Panc1 (cell line): ENCODE measurements at regions not wholly inside any gene's neighbourhood (a gene's known extent, or its start where the extent isn't known, plus 50 kb on each side); places are given as distances from the start of the nearest gene placed in this dataset.

Experiments used
- ATAC-seq: fragments of 200-7000 bp; cut with Tn5 transposase; 2 replicates; pipeline ENCODE4 v1.9.1; 2020; ENCODE audit warnings: mild to moderate bottlenecking, moderate library complexity
- BruUV-seq: library from RNA; stranded (reverse); fragments of 400-500 nt; replicated peaks from 2 replicates; lab custom pipeline; 2021; lab: Mats Ljungman, UMichigan
- CTCF ChIA-PET: fragments of 300-600 bp; sonication (Branson Sonifier 250); formaldehyde crosslinking; loops from one replicate; lab custom pipeline; 2022; ENCODE audit warnings: antibody characterized with exemption; lab: Charles Lee
- POLR2A ChIA-PET: fragments of 300-600 bp; sonication (Branson Sonifier 250); formaldehyde crosslinking; loops from one replicate; lab custom pipeline; 2022; ENCODE audit warnings: antibody characterized with exemption; lab: Charles Lee
- DNase-seq: peaks from one replicate; pipeline ENCODE4 v3.0.0-alpha.2; 2010; ENCODE audit warnings: low read depth, low spot score
- H3K27ac ChIP-seq: 2 replicates; pipeline ENCODE4 v1.5.1; 2011; ENCODE audit warnings: mild to moderate bottlenecking, low read length, inconsistent platforms
- H3K27me3 ChIP-seq: fragments of 200-500 bp; sonication (Bioruptor generic); 2 replicates; pipeline ENCODE4 v1.6.0; 2014; ENCODE audit warnings: low read length, inconsistent platforms; ENCODE audit not compliant: control insufficient read depth, insufficient read depth
- H3K36me3 ChIP-seq: fragments of 200-500 bp; sonication (Bioruptor generic); 2 replicates; pipeline ENCODE4 v1.5.1; 2014; ENCODE audit warnings: inconsistent platforms, mild to moderate bottlenecking, low read length, moderate library complexity; ENCODE audit not compliant: control insufficient read depth, insufficient read depth
- H3K4me1 ChIP-seq: 2 replicates; pipeline ENCODE4 v1.5.1; 2011; ENCODE audit warnings: inconsistent platforms, mild to moderate bottlenecking, low read length, moderate library complexity; ENCODE audit not compliant: control insufficient read depth, insufficient read depth
- H3K4me3 ChIP-seq, 2 experiments: 2 replicates each; pipeline ENCODE4 v1.5.1; 2011 to 2012; ENCODE audit warnings: low read depth in 2 of 2, low read length in 2 of 2, mild to moderate bottlenecking in 2 of 2, inconsistent platforms in 1 of 2, moderate library complexity in 1 of 2
- H3K9me3 ChIP-seq: fragments of 200-500 bp; sonication (Bioruptor generic); 2 replicates; pipeline ENCODE4 v1.5.1; 2014; ENCODE audit warnings: low read depth, mild to moderate bottlenecking, inconsistent platforms, low read length, moderate library complexity; ENCODE audit not compliant: control insufficient read depth, insufficient read depth
- POLR2AphosphoS5 ChIP-seq: IDR thresholded peaks from 2 replicates; pipeline ENCODE4 v1.6.1; 2012; ENCODE audit warnings: mild to moderate bottlenecking, low read depth, low read length, moderate library complexity
- SIN3A ChIP-seq: IDR thresholded peaks from 2 replicates; pipeline ENCODE4 v1.6.1; 2012; ENCODE audit warnings: low read depth, mild to moderate bottlenecking, low read length, moderate library complexity, borderline replicate concordance; ENCODE audit not compliant: insufficient read depth
- TCF7L2 ChIP-seq: IDR thresholded peaks from 2 replicates; pipeline ENCODE4 v1.6.1; 2011; ENCODE audit warnings: mild to moderate bottlenecking, low read depth, low read length, inconsistent platforms
- in situ Hi-C: cut with HindIII; loops from 2 replicates; pipeline ENCODE4 v1.10.0; 2016; ENCODE audit warnings: low sequenced_read_pairs, low pct_unique_long_range_greater_than_20kb
- intact Hi-C: fragments of 100-400 bp; cut with micrococcal nuclease; formaldehyde crosslinking; loops from one replicate; pipeline ENCODE4 v1.10.0; 2022; ENCODE audit not compliant: unreplicated experiment
- TF ChIP-seq, protein P1 (sequence below), 2 experiments: IDR thresholded peaks; 2 replicates each; pipeline ENCODE4 v1.6.1; 2011 to 2012; ENCODE audit warnings: low read depth in 2 of 2, control low read depth in 1 of 2, low read length in 1 of 2, mild to moderate bottlenecking in 1 of 2, moderate library complexity in 1 of 2; ENCODE audit not compliant: insufficient read depth in 1 of 2
- TF ChIP-seq, protein P2 (sequence below): fragments of 450-650 bp; IDR thresholded peaks from 2 replicates; pipeline ENCODE4 v1.5.1; 2017; ENCODE audit warnings: mild to moderate bottlenecking

DNA sequence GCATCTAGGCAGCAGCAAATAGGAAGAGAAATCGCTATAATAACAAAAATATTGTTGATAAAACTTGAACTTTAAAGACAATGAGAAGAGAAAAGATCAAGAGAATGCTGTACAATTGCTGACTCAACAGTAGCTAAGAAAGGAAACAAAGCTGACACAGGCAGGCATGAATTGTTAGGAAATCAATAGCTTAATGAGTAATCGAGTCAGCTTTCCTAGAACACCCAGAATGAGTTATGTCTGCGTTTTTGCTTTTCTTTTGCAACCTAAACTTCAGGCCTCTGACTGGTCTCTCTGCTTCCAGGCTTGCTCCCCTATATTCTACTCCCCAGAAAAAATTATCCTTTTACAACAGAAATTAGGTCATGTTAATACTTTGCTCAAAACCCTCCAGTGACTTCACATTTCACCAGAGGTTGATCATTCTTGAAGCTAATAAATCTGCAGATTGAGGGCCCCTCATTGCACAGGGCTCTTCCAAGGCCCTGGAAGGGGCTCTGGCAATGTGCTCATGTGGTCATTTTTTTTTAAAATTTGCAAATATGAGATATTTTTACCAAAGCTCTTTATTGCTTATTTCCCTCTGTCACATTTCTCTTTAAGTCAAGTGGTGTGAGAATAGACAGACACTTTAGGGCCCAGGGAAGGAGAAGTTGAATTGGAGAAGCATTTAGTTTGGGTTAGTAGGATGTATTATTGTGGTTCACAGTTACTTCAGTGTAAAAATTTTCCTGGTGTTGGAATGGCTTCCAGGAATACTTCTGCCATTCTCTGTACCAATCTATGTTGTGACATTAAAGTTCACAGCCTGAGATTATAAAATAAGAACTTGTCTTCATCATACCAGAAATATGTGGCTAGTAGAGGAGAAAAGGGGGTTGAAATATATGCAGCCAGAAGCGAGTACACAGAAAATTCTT lies 116.3 kb downstream of the TMCO5A start:
- POLR2A ChIA-PET, result no interaction called here
- TF ChIP-seq POLR2AphosphoS5, result no peak
- TF ChIP-seq, protein P1, sequence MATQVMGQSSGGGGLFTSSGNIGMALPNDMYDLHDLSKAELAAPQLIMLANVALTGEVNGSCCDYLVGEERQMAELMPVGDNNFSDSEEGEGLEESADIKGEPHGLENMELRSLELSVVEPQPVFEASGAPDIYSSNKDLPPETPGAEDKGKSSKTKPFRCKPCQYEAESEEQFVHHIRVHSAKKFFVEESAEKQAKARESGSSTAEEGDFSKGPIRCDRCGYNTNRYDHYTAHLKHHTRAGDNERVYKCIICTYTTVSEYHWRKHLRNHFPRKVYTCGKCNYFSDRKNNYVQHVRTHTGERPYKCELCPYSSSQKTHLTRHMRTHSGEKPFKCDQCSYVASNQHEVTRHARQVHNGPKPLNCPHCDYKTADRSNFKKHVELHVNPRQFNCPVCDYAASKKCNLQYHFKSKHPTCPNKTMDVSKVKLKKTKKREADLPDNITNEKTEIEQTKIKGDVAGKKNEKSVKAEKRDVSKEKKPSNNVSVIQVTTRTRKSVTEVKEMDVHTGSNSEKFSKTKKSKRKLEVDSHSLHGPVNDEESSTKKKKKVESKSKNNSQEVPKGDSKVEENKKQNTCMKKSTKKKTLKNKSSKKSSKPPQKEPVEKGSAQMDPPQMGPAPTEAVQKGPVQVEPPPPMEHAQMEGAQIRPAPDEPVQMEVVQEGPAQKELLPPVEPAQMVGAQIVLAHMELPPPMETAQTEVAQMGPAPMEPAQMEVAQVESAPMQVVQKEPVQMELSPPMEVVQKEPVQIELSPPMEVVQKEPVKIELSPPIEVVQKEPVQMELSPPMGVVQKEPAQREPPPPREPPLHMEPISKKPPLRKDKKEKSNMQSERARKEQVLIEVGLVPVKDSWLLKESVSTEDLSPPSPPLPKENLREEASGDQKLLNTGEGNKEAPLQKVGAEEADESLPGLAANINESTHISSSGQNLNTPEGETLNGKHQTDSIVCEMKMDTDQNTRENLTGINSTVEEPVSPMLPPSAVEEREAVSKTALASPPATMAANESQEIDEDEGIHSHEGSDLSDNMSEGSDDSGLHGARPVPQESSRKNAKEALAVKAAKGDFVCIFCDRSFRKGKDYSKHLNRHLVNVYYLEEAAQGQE (IDR thresholded peaks at IDR 0.05; ENCODE audit: insufficient read depth in 1 of 2, low read depth in 2 of 2, low read length in 1 of 2), result no peak
- TF ChIP-seq, protein P2, sequence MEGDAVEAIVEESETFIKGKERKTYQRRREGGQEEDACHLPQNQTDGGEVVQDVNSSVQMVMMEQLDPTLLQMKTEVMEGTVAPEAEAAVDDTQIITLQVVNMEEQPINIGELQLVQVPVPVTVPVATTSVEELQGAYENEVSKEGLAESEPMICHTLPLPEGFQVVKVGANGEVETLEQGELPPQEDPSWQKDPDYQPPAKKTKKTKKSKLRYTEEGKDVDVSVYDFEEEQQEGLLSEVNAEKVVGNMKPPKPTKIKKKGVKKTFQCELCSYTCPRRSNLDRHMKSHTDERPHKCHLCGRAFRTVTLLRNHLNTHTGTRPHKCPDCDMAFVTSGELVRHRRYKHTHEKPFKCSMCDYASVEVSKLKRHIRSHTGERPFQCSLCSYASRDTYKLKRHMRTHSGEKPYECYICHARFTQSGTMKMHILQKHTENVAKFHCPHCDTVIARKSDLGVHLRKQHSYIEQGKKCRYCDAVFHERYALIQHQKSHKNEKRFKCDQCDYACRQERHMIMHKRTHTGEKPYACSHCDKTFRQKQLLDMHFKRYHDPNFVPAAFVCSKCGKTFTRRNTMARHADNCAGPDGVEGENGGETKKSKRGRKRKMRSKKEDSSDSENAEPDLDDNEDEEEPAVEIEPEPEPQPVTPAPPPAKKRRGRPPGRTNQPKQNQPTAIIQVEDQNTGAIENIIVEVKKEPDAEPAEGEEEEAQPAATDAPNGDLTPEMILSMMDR, result no peak
- TF ChIP-seq TCF7L2, result no peak
- TF ChIP-seq SIN3A, result no peak
- in situ Hi-C loops, result no loop called here
- H3K9me3 ChIP-seq, result no peaks in the 10 kb centered on the region
- intact Hi-C loops, result no loop called here
- no peak overlapping the region for H3K4me3 ChIP-seq
- H3K27me3 ChIP-seq, result no peaks in the 10 kb centered on the region
- no peak overlapping the region for H3K27ac ChIP-seq
- BruUV-seq, result no TSS peak
- CTCF ChIA-PET, result no interaction called here
- ATAC-seq (no peak), DNase-seq (no peak)
- no peaks in the 10 kb centered on the region for H3K4me1 ChIP-seq
- H3K36me3 ChIP-seq, result no peaks in the 10 kb centered on the region

DNA sequence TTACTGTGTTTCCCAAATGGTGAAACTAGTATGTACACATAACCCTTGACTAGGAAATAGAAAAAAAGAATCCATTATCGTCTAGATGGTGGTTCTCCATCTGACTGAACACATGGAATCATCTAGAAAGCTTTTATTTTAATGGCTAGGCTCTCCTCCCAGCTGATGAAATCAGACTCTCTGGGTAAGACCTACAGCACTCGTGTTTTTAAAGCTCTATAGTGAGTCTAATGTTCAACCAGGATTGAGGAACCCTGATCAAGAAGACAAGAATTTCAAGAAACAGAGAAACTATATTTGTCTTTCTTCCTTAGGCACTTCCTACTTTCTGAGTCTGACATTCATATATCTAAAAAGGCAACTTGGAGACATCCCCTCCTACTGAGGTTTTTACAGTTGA lies 118.8 kb downstream of the TMCO5A start:
- Histone ChIP-seq H3K27me3 (no peaks in the 10 kb centered on the region), H3K4me3 (no peak overlapping the region), H3K36me3 (no peaks in the 10 kb centered on the region), H3K27ac (no peak overlapping the region), H3K9me3 (no peaks in the 10 kb centered on the region), H3K4me1 (no peaks in the 10 kb centered on the region)
- POLR2A ChIA-PET, result no interaction called here
- TF ChIP-seq POLR2AphosphoS5, result no peak
- no peak for TF ChIP-seq TCF7L2
- TF ChIP-seq, protein P1 (IDR thresholded peaks at IDR 0.05; ENCODE audit: insufficient read depth in 1 of 2, low read depth in 2 of 2, low read length in 1 of 2), result no peak
- no peak for TF ChIP-seq SIN3A
- TF ChIP-seq, protein P2, result no peak
- intact Hi-C loops (no loop called here), in situ Hi-C loops (no loop called here)
- no peak for ATAC-seq
- CTCF ChIA-PET, result no interaction called here
- no peak for DNase-seq
- BruUV-seq, result no TSS peak
